A673 (cell line): ENCODE measurements at regions not wholly inside any gene's neighbourhood (a gene's known extent, or its start where the extent isn't known, plus 50 kb on each side); places are given as distances from the start of the nearest gene placed in this dataset.

Experiments used
- BruUV-seq: library from RNA; stranded (reverse); fragments of 400-500 nt; replicated peaks from 2 replicates; lab custom pipeline; 2021; lab: Mats Ljungman, UMichigan
- CTCF ChIA-PET: fragments of 300-600 bp; sonication (Branson Sonifier 250); formaldehyde crosslinking; loops from one replicate; lab custom pipeline; 2022; ENCODE audit warnings: antibody characterized with exemption; lab: Charles Lee
- POLR2A ChIA-PET: fragments of 300-600 bp; sonication (Branson Sonifier 250); formaldehyde crosslinking; loops from one replicate; lab custom pipeline; 2022; ENCODE audit warnings: antibody characterized with exemption; ENCODE audit not compliant: low non-redundant PET; lab: Charles Lee
- DNase-seq: peaks from one replicate; pipeline ENCODE4 v3.0.0-alpha.2; 2015; ENCODE audit warnings: low spot score
- H3K27ac ChIP-seq: fragments of 200-600 bp; sonication (generic); 2 replicates; pipeline ENCODE4 v1.5.1; 2016; ENCODE audit warnings: mixed run types, low read depth, mild to moderate bottlenecking, mixed read lengths, antibody characterized with exemption, low read length; ENCODE audit not compliant: poor library complexity, severe bottlenecking
- H3K27me3 ChIP-seq: fragments of 200-600 bp; sonication (generic); replicated peaks from 2 replicates; pipeline ENCODE4 v1.6.1; 2017; ENCODE audit warnings: mixed run types, low read depth, mild to moderate bottlenecking, mixed read lengths, antibody characterized with exemption, low read length; ENCODE audit not compliant: insufficient read depth, poor library complexity
- H3K36me3 ChIP-seq: fragments of 200-600 bp; sonication (generic); 2 replicates; pipeline ENCODE4 v1.6.1; 2016; ENCODE audit warnings: mixed run types, mild to moderate bottlenecking, mixed read lengths, antibody characterized with exemption, low read length; ENCODE audit not compliant: insufficient read depth, poor library complexity, severe bottlenecking
- H3K4me1 ChIP-seq: fragments of 200-600 bp; sonication (generic); 2 replicates; pipeline ENCODE4 v1.6.1; 2017; ENCODE audit warnings: mixed run types, mild to moderate bottlenecking, mixed read lengths, antibody characterized with exemption, low read length; ENCODE audit not compliant: insufficient read depth, poor library complexity, severe bottlenecking
- H3K4me3 ChIP-seq: fragments of 200-600 bp; sonication (generic); 2 replicates; pipeline ENCODE4 v1.5.1; 2016; ENCODE audit warnings: low read depth, mixed run types, mild to moderate bottlenecking, mixed read lengths, low read length; ENCODE audit not compliant: poor library complexity, severe bottlenecking
- H3K9me3 ChIP-seq: fragments of 200-600 bp; sonication (generic); 2 replicates; pipeline ENCODE4 v1.6.1; 2016; ENCODE audit warnings: mixed run types, low read depth, mild to moderate bottlenecking, mixed read lengths, antibody characterized with exemption, low read length; ENCODE audit not compliant: poor library complexity, severe bottlenecking
- EZH2 ChIP-seq: fragments of 200-600 bp; sonication (generic); IDR thresholded peaks from 2 replicates; pipeline ENCODE4 v1.6.1; 2017; ENCODE audit warnings: borderline replicate concordance, low read depth, mild to moderate bottlenecking, mixed read lengths, antibody characterized with exemption, low read length; ENCODE audit not compliant: poor library complexity, severe bottlenecking
- intact Hi-C: fragments of 100-400 bp; cut with micrococcal nuclease; formaldehyde crosslinking; loops from one replicate; pipeline ENCODE4 v1.10.0; 2022; ENCODE audit not compliant: unreplicated experiment
- TF ChIP-seq, protein P1 (sequence below): fragments of 300-800, 200-600 bp; sonication (generic); conservative IDR thresholded peaks from 2 replicates; pipeline ENCODE4 v1.5.1; 2017; ENCODE audit warnings: low read depth, mild to moderate bottlenecking, antibody characterized with exemption, low read length, moderate library complexity, mixed read lengths

- H3K27ac ChIP-seq: no peak overlapping the region
- ChIA-PET CTCF (no interaction called here), POLR2A (no interaction called here)
- H3K36me3 ChIP-seq: no peaks in the 10 kb centered on the region
- DNase-seq: no peak
- no peaks in the 10 kb centered on the region for H3K4me1 ChIP-seq
- no peaks in the 10 kb centered on the region for H3K9me3 ChIP-seq
- TF ChIP-seq, protein P1, sequence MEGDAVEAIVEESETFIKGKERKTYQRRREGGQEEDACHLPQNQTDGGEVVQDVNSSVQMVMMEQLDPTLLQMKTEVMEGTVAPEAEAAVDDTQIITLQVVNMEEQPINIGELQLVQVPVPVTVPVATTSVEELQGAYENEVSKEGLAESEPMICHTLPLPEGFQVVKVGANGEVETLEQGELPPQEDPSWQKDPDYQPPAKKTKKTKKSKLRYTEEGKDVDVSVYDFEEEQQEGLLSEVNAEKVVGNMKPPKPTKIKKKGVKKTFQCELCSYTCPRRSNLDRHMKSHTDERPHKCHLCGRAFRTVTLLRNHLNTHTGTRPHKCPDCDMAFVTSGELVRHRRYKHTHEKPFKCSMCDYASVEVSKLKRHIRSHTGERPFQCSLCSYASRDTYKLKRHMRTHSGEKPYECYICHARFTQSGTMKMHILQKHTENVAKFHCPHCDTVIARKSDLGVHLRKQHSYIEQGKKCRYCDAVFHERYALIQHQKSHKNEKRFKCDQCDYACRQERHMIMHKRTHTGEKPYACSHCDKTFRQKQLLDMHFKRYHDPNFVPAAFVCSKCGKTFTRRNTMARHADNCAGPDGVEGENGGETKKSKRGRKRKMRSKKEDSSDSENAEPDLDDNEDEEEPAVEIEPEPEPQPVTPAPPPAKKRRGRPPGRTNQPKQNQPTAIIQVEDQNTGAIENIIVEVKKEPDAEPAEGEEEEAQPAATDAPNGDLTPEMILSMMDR: no peak
- TF ChIP-seq EZH2: no peak
- BruUV-seq: no TSS peak
- intact Hi-C loops: no loop called here
- H3K4me3 ChIP-seq: no peak overlapping the region
- no peaks in the 10 kb centered on the region for H3K27me3 ChIP-seq
Observed at GRCh38 chr6:71577766-71578165, 289.2 kb downstream of the OGFRL1 start.

DNA sequence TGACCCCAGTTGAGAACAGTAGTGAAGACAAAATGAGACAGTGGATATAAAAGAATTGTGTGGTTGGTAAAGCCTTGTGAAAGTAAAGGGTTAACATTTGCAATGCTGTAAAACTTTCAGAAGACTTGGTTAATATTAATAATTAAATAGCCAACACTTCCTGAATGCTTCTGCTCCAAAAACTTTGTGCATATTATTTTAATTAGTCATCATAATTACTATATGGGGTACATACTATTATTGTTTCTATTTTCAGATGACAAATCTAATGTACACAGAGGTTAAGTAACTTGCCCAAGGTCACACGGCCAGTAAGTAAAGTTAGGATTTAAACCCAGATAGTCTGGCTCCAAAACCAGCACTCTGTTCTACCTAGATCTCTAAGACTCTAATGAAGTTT lies 291.3 kb downstream of the OGFRL1 start:
- POLR2A ChIA-PET: no interaction called here
- intact Hi-C loops: no loop called here
- Histone ChIP-seq H3K27ac (no peak overlapping the region), H3K4me1 (no peaks in the 10 kb centered on the region), H3K4me3 (no peak overlapping the region), H3K27me3 (no peaks in the 10 kb centered on the region), H3K9me3 (no peaks in the 10 kb centered on the region), H3K36me3 (no peaks in the 10 kb centered on the region)
- no peak for DNase-seq
- CTCF ChIA-PET: no interaction called here
- BruUV-seq: no TSS peak
- TF ChIP-seq, protein P1: no peak
- TF ChIP-seq EZH2: no peak

DNA sequence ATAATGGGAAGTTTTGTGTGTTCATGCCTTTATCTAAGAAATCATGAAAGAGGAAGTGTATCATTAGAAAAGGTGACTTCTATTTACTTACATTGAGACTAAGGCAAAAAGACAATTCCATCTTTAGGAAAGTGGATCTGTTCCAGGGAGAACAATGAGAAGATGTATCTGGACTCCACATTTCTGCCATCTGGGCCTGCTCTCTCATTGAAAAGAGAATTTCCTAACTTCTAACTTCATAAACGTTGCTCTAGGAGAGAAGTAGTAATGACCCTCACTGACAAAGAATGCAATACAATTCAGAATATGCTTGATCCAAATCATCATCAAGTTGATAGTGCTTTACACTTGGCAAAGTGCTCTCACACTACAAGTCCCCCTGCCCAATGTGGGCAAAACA lies 294.2 kb downstream of the OGFRL1 start:
- TF ChIP-seq, protein P1: no peak
- no peak for TF ChIP-seq EZH2
- Histone ChIP-seq H3K4me1 (no peaks in the 10 kb centered on the region), H3K4me3 (no peak overlapping the region)

More for the DNA sequence above, 294.2 kb downstream of the OGFRL1 start:
- ChIA-PET CTCF (no interaction called here), POLR2A (no interaction called here)
- intact Hi-C loops: no loop called here
- Histone ChIP-seq H3K36me3 (no peaks in the 10 kb centered on the region), H3K27ac (no peak overlapping the region), H3K9me3 (no peaks in the 10 kb centered on the region), H3K27me3 (no peaks in the 10 kb centered on the region)
- BruUV-seq: no TSS peak
- no peak for DNase-seq
